CD14-positive monocyte (primary cell): ENCODE measurements at regions not wholly inside any gene's neighbourhood (a gene's known extent, or its start where the extent isn't known, plus 50 kb on each side); places are given as distances from the start of the nearest gene placed in this dataset.

Experiments
- DNase-seq, 3 donors: peaks; one replicate each; pipeline ENCODE4 v3.0.0-alpha.2; 2011 to 2022
- H2AFZ ChIP-seq: 2 replicates; pipeline ENCODE4 v1.6.0; 2012; ENCODE audit warnings: mild to moderate bottlenecking, low read depth, low read length, inconsistent platforms; ENCODE audit not compliant: insufficient read depth, poor library complexity, severe bottlenecking
- H3K27ac ChIP-seq, 2 donors: 1 replicate in 1 of 2; 2 replicates in 1 of 2; pipeline ENCODE4 v1.5.1; 2012 to 2013; ENCODE audit warnings: low read length in 2 of 2, control low read depth in 1 of 2, inconsistent platforms in 1 of 2, low read depth in 1 of 2, mild to moderate bottlenecking in 1 of 2
- H3K27me3 ChIP-seq, 2 donors: one replicate each; pipeline versions ENCODE4 v1.6.0 to v1.6.1; 2011 to 2013; ENCODE audit warnings: low read length in 2 of 2; ENCODE audit not compliant: control insufficient read depth in 2 of 2, insufficient read depth in 2 of 2
- H3K36me3 ChIP-seq, 2 donors: replicated peaks in 1 of 2; 1 replicate in 1 of 2; 2 replicates in 1 of 2; pipeline versions ENCODE4 v1.5.1 to v1.6.1; 2012 to 2013; ENCODE audit warnings: low read length in 2 of 2, control low read depth in 1 of 2, inconsistent platforms in 1 of 2, mild to moderate bottlenecking in 1 of 2; ENCODE audit not compliant: insufficient read depth in 2 of 2, control insufficient read depth in 1 of 2
- H3K4me1 ChIP-seq, 2 donors: 1 replicate in 1 of 2; 2 replicates in 1 of 2; pipeline versions ENCODE4 v1.5.1 to v1.6.1; 2012 to 2013; ENCODE audit warnings: low read length in 2 of 2, control low read depth in 1 of 2, inconsistent platforms in 1 of 2, mild to moderate bottlenecking in 1 of 2, moderate library complexity in 1 of 2; ENCODE audit not compliant: insufficient read depth in 2 of 2, control insufficient read depth in 1 of 2
- H3K4me2 ChIP-seq: replicated peaks from 2 replicates; pipeline ENCODE3; 2012; ENCODE audit warnings: low read length, moderate library complexity, mild to moderate bottlenecking; ENCODE audit not compliant: poor library complexity, severe bottlenecking; ENCODE audit errors: extremely low read depth
- H3K4me3 ChIP-seq, 3 experiments: fragments of 200-600 bp in 1 of 3; sonication (generic) in 1 of 3; replicated peaks in 1 of 3; 1 replicate in 2 of 3; 2 replicates in 1 of 3; pipeline ENCODE4 v1.5.1; 2011 to 2013; ENCODE audit warnings: low read length in 3 of 3, mild to moderate bottlenecking in 3 of 3, control low read depth in 2 of 3, low read depth in 2 of 3, inconsistent platforms in 1 of 3, moderate library complexity in 1 of 3
- H3K79me2 ChIP-seq: 2 replicates; pipeline ENCODE4 v1.6.0; 2012; ENCODE audit warnings: mild to moderate bottlenecking, control low read depth, inconsistent platforms, low read length, moderate library complexity; ENCODE audit not compliant: insufficient read depth
- H3K9ac ChIP-seq: 2 replicates; pipeline ENCODE4 v1.6.0; 2017; ENCODE audit warnings: low read length, mild to moderate bottlenecking; ENCODE audit not compliant: insufficient read depth, poor library complexity, severe bottlenecking
- H3K9me3 ChIP-seq, 2 donors: replicated peaks in 1 of 2; 1 replicate in 1 of 2; 2 replicates in 1 of 2; pipeline versions ENCODE4 v1.5.1 to v1.6.1; 2012 to 2013; ENCODE audit warnings: low read length in 2 of 2, control low read depth in 1 of 2; ENCODE audit not compliant: control insufficient read depth in 1 of 2, insufficient read depth in 1 of 2
- H4K20me1 ChIP-seq: 2 replicates; pipeline ENCODE4 v1.6.0; 2012; ENCODE audit warnings: mild to moderate bottlenecking, low read length, control low read depth, moderate library complexity; ENCODE audit not compliant: insufficient read depth
- H3K27ac Mint-ChIP-seq, 7 donors: one replicate each; pipeline ENCODE4 v1.8.0; 2020; ENCODE audit warnings: mild to moderate bottlenecking in 7 of 7, mixed read lengths in 7 of 7, moderate library complexity in 6 of 7, inconsistent platforms in 2 of 7
- H3K27me3 Mint-ChIP-seq, 3 donors: one replicate each; pipeline ENCODE4 v1.8.0; 2021 to 2022; ENCODE audit warnings: low read depth in 3 of 3, mild to moderate bottlenecking in 3 of 3, mixed read lengths in 3 of 3, moderate library complexity in 3 of 3, inconsistent platforms in 1 of 3
- H3K36me3 Mint-ChIP-seq, 2 donors: one replicate each; pipeline ENCODE4 v1.8.0; 2020; ENCODE audit warnings: mixed read lengths in 2 of 2, inconsistent platforms in 1 of 2, mild to moderate bottlenecking in 1 of 2
- H3K4me1 Mint-ChIP-seq: one replicate; pipeline ENCODE4 v1.8.0; 2020; ENCODE audit warnings: mild to moderate bottlenecking, mixed read lengths
- H3K4me3 Mint-ChIP-seq, 2 donors: one replicate each; pipeline ENCODE4 v1.8.0; 2020; ENCODE audit warnings: mild to moderate bottlenecking in 2 of 2, mixed read lengths in 2 of 2, moderate library complexity in 1 of 2
- H3K9me3 Mint-ChIP-seq, 7 donors: one replicate each; pipeline ENCODE4 v1.8.0; 2020 to 2022; ENCODE audit warnings: mixed read lengths in 7 of 7, mild to moderate bottlenecking in 6 of 7, moderate library complexity in 6 of 7, inconsistent platforms in 2 of 7
- CTCF ChIP-seq: fragments of 200-600 bp; IDR thresholded peaks from one replicate; pipeline ENCODE4 v1.8.0; 2022; ENCODE audit warnings: antibody characterized with exemption, mild to moderate bottlenecking
- WGBS: methylation state at CpG from one replicate; pipeline ENCODE4 v1.1.5; 2013; ENCODE audit warnings: missing lambda C conversion rate; ENCODE audit not compliant: insufficient coverage; 5-methylcytosine and 5-hydroxymethylcytosine counted together
- intact Hi-C, 2 donors: fragments of 100-400 bp; cut with micrococcal nuclease; formaldehyde crosslinking; loops; one replicate each; pipeline versions ENCODE4 v1.15.0 to v1.15.1; 2023

DNA sequence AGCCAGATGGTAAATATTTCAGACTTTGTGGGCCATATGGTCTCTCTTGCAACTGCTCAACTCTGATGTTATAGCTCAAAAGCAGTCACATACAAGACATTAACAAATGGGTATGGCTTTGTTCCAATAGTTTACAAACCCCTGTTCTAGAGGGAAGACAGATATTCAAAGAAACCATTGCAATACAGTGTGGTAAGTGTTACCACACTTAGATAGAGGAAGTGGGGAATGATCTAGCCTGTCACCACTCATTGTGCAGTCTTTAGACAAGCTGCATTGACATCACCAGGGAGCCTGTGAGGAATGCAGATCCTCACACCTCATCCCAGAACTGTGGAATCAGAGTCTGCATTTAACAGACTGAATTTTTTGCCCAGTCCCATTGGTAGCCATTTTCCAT, 80.0 kb upstream of the RGS6 start:
- Histone ChIP-seq H3K27me3 (no peaks in the 10 kb centered on the region), H3K4me3 (no peak overlapping the region), H2AFZ (no peak overlapping the region), H3K9me3 (no peaks in the 10 kb centered on the region), H3K9ac (no peak overlapping the region), H3K27ac (no peak overlapping the region), H3K79me2 (no peaks in the 10 kb centered on the region), H3K36me3 (no peaks in the 10 kb centered on the region), H4K20me1 (no peaks in the 10 kb centered on the region), H3K4me2 (no peak overlapping the region), H3K4me1 (peaks cover 0 to 6% of the 10 kb centered on the region in 2 donors)
- no peaks in the 10 kb centered on the region for H3K36me3 Mint-ChIP-seq
- no peak overlapping the region for H3K27ac Mint-ChIP-seq
- peak in 1 of 3 donors; percentile 78 for DNase-seq
- peaks cover 14% of the 10 kb centered on the region for H3K4me1 Mint-ChIP-seq
- intact Hi-C loops, result no loop called here
- TF ChIP-seq CTCF, result no peak
- H3K4me3 Mint-ChIP-seq, result no peak overlapping the region
- peaks cover 0 to 9% (median 4%) of the 10 kb centered on the region in 7 donors for H3K9me3 Mint-ChIP-seq
- peaks cover 0 to 3% (median 0%) of the 10 kb centered on the region in 3 donors for H3K27me3 Mint-ChIP-seq

DNA sequence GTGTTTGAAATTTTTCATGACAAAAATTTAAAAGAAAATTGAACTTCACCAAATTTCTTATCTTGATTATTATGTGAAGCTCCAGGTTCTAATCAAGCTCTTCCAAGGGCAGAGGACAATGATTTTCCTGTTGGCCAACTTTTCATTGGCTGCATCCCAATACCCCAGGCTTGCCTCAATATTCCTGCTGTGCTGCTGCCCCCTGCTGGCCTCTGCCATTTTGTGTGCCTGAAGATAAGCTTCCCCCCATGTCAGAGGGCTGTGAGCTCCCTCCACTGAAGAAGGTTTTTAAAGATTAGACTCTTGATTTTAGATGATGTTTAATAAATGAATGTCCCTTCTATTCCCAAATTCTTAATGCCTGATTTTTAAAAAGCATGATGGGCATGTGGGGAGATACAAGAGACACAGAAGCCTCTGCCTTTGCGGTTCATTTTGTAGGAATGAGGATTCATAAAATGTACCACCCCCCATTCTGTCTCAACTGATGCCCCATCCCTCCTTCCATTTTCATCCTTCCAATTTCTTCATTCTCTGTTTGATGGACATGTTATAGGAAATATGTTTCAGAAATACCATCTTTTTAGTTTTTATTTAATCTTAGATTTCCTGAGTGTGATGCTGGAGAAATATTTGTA, 76.7 kb upstream of the RGS6 start:
- Mint-ChIP-seq H3K27ac (no peak overlapping the region), H3K4me3 (no peak overlapping the region), H3K9me3 (peaks cover 7 to 19% (median 11%) of the 10 kb centered on the region in 7 donors), H3K27me3 (peaks cover 0 to 5% (median 0%) of the 10 kb centered on the region in 3 donors), H3K36me3 (no peaks in the 10 kb centered on the region), H3K4me1 (peaks cover 14% of the 10 kb centered on the region)
- Histone ChIP-seq H3K9me3 (no peaks in the 10 kb centered on the region), H3K4me3 (no peak overlapping the region), H2AFZ (no peak overlapping the region), H3K36me3 (no peaks in the 10 kb centered on the region), H4K20me1 (no peaks in the 10 kb centered on the region), H3K4me2 (no peak overlapping the region), H3K4me1 (peaks cover 0 to 6% of the 10 kb centered on the region in 2 donors), H3K79me2 (no peaks in the 10 kb centered on the region), H3K27me3 (no peaks in the 10 kb centered on the region), H3K9ac (no peak overlapping the region), H3K27ac (no peak overlapping the region)
- peak in 2 of 3 donors; percentile 16 to 42 for DNase-seq
- peak; percentile 73 for TF ChIP-seq CTCF
- intact Hi-C loops, result no loop called here
- no CpG with 5 or more reads among the region's 1 CpG for WGBS
